LoVo (cell line): ENCODE measurements at regions not wholly inside any gene's neighbourhood (a gene's known extent, or its start where the extent isn't known, plus 50 kb on each side); places are given as distances from the start of the nearest gene placed in this dataset.

Source experiments
- DNase-seq: peaks from one replicate; pipeline ENCODE4 v3.0.0-alpha.2; 2016; ENCODE audit warnings: low spot score

DNA sequence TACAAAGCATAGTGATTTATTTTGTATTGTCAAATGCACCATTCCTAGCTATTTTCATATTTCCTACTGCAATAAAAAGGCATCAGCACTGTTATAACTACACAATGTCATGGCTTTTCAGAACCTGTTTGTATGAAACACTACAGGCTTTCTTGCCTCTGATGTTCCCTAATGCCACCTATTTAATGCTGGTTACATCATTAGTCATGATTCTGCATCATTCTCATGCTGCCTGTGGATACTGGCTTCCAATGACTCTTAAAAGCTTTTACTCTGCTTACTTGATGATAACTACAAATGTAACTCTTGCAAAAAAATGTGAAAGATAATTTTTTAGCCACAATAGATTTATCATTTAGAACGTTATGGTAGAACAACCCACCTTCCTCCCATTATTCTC is 529.4 kb downstream of the HTR7 start:
- no peak for DNase-seq

DNA sequence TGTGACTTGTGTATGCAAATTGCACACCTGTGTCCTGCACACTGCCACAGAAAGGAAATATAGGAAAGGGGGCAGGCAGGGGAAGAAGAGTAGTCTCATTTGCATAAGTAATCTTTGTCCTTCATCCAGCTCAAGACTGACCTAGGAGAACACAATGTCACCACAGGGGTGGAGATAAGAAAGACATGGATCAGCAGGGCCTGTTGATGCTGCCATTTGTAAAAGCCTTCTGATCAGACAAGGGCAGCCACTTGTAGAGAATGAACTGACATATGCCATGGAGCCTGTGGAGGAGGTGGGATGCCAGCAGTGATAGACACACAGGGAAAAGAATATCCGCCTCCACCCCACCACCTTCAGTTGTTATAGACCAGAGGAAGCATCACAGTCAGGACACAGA is 528.9 kb downstream of the HTR7 start:
- DNase-seq = no peak

DNA sequence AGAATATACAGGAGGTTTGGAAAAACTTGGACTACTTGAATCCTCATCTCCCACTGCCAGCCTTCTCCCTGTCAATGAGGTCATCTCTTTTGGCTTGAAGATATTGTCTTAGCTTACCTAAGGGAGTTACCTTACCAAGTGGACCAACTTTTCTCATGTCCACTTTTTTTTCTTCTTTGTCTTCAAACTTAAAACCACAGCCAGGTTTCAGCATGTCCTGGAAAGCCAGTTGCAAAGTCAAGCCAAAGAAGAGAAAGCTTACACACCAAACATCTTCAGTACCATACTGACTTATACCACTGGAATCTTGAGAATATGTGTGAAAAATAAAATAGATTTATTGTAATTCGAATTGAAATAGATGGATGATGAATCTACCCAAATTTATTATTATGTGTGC is 520.5 kb downstream of the HTR7 start:
- no peak for DNase-seq

DNA sequence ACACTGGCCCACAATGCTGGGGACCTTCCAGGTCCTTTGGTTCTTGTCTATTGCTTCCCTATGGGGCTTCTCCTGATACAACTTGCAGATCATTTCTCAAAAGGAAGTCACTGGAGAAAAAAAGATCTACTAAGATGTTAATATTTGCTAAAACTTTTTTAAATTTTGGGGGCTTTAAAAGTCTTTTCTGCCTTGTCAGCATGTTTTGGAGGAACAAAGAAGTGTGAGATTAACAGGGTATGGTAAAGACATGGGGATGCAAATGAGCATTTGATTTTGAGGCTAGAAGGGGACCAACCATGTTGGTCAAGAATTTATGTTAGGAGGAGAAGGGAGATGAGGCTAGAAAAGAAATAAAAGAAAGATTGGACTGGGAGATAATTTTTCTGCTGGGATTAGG is 515.4 kb downstream of the HTR7 start:
- DNase-seq = no peak

DNA sequence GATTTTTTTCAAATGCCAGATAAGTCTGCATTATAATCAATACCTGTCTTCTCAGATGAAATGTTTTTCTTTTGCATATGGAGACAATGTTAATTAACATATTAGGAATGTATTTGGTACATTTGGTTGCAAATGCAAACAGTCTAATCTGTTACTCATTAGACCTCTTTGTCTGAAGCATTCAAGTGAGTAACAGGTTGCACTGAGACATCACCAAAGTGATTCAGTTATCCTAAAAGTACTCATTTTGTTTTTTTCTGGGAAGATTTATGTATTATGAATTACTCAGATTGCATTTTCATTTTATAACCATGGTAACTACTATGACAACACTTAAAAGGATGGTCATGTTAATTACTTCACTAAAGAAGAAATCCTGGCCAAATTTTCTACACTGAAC is 513.6 kb downstream of the HTR7 start:
- no peak for DNase-seq

DNA sequence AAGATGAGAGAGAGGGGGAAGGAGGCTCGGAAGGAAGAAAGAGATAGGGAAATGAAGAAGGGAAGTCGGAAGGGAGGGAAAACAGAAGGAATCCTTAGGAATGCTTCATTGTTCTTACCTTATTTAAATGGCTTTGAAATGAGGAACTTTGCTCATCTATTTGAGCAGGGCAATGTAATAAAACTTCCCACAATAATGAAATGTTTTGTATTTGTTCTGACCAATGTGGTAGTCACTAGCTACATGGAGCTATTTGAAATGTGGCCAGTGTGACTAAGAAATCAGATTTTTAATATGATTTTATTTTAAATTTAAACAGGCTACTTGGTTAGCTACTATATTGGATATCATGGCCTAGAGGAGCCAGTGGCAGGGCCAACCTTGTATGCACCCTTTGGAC is 510.6 kb downstream of the HTR7 start:
- DNase-seq = no peak

DNA sequence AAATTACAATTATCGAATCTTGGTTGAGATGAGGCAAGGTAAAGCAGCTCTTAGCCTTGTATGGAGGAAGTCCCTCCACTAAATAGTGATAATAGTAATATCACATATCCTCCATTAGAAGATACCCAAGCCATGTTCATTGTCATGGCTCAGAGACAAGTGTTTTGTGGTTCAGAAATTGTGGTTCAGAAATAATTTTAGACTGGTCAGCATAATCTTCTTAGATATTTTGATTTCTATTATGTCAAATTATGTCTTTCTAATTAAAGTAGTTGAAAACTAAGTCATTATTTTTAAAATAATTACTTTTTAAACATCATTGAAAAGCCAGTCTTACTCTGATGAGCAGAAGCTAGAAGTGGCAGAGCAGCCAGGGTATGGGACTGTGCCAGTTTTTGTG is 507.7 kb downstream of the HTR7 start:
- no peak for DNase-seq

DNA sequence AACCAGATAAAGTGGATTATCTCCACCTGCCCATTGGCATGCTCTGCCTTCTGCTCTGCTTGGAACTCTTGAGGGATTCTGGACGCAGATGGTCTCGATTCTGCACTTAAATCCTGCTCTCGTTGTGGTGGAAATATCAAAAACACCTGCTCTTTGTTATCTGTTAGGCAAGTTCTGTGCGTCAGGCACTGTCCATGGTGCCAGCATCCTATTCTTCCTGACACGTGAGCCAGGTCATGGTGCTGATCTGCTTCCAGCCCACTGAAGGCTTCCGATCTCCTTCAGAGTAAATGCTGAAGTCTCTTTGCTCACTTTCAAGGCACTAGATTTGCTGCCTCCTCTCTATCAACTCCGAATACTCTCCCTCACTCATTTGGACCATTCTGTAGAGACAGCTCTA is 505.6 kb downstream of the HTR7 start:
- DNase-seq = no peak

DNA sequence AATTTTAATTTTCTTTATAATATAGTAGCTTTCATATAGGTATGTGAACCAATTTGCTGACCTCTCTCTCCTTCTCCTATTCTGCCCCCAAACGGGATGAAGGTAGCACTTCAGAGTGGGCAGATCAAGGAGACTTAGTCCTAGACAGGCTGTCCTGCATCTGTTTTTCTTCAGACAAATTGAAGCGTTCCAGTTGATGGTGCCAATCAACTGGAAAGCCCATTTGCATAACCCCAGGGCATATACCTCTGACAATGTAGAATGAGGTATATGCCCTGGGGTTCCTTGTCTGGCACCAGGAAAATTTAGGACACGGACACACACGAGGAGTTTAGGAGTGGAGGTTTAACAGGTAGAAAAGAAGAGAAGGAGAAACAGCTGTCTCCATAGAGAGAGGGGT is 502.9 kb downstream of the HTR7 start:
- DNase-seq = no peak

DNA sequence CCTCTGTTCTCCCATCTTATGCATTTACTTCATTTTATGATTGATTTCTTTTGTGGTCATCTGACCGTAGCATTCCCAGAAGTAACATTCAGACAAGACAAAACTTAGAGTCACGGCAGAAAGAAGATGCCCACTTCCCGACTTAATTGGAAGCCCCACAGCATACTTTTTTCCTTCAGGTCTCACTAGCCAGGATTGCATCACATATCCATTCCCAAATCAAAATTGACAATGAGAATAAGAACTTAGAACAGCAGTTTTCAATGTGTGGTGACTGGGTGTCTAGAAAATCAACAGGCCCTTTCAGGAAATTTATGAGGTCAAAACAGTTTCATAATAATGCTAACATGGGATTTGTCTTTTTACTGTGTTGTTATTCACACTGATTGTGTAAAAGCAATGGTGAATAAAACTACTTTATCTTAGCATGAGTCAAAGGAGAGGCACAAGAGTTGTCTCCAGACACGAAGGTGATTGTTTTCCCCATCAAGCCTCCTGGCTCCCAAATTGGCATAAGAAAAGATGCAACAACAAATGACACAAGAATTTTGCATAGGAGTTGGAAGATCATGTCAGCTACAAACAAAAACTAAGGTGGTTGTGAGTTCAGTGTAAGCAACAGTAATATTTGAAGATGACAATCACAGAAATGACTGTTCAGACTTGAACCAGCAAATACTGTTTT is 493.9 kb downstream of the HTR7 start:
- DNase-seq = no peak

DNA sequence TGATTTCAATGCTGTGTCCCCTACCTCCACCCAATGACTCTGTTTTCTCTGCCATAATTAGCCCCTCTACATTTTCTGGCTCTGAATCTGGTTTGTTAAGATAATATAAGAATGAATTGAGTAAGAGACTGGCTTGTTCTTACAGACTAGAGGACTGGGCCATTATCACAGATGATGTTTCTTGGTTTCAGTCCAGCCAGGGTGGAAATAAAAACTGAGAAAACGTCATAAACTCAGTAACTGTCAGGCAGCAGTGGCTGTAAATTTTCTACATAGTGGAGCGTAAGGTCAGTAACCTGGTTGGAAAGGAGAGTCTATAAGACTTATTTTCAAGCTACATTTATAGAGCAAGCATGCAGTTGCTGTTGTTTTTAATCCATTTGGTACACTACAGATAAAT is 485.4 kb downstream of the HTR7 start:
- DNase-seq = no peak

DNA sequence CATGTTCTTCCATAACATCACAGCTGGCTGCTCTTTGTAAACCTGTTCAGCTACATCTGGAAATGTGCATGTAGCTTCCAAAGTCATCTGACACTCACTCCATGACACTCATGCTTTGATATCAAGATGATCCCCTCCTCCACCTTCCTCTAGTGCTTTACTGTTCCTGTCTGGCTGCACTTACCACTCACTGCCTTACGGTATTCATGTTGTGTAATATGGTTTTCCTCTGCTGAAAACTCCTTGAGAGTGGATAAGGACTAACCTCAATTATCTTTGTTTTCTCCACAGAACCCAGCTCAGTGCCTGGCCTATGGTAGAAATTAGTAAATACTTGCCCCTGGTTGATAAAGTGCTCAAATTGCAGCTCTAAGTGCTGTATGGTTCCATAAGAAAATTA is 483.9 kb downstream of the HTR7 start:
- no peak for DNase-seq

DNA sequence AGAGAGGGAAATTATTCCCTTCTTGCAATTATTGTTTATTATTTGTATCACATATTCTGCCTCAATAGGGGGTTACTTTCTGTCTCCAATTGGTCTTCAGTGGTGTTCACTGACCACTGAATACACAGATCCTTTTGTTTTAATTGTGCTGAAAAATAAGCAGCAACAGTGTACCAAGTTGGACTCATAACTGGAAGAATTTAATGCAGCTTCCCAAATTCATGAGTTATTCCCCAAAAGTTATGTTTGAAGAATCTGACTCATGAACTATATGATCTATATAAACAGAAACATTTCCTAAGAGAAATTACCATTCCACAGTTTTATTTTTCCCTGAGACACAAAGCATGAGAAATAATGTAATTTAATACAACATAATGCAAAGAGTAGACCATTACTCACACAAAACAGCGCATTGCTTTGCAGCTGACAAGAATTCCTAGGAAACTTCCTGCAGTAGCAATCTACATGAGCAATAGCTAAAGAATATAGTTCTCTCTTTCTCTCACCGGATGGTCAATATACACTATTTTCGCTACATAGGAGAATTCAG is 479.2 kb downstream of the HTR7 start:
- no peak for DNase-seq

DNA sequence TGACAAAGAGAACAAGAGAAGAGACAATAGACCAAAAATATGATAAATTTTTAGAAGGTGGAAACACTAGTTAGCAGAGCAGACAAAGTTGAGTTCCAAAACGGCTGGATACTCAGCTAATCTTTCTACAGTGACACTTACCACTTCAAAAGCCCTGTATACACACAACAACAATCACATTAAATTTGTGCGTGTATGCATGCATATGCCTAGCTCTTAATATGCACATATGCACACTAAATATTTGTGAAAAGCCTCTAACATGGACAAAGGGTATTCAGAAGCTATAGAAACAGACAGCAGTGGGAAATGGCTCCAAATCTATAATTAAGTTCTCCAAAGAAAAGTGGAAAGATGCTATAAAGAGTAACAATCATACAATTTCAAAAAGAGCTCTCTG is 476.4 kb downstream of the HTR7 start:
- no peak for DNase-seq

DNA sequence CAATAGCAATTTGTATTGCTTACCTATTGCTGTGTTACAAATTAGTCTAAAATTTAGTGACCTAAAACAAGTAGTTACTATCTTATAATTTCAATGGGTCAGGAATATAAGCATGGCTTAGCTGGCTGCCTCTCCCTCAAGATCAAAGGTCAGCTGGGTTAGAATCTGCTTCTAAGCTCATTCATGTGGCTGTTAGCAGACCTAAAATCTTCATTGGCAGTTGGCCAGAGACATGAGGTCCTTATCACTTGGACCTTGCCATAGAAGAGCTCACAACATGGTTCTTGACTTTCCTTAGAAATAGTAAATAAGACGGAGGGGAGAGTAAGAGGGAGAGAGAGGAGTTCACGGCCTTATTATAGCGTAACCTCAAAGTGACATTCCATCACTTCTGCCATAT is 468.0 kb downstream of the HTR7 start:
- no peak for DNase-seq

DNA sequence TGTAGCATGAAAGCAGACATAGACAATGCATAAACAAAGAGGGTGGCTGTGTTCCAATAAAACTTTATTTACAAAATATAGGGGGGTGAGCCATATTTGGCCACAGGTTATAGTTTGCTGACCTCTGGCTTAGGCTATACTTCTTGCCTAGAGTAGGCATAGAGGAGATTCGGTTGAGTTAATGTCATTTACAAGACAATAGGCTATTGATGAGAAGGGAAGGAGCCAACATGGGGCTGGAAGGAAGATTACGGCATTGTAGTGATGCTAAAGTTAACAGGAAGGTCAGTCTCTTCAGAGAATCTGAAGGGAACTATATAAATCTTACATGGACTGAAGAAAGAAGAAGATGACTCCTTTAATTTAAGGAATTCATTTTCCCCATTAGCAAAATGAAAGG is 463.5 kb downstream of the HTR7 start:
- DNase-seq = no peak

DNA sequence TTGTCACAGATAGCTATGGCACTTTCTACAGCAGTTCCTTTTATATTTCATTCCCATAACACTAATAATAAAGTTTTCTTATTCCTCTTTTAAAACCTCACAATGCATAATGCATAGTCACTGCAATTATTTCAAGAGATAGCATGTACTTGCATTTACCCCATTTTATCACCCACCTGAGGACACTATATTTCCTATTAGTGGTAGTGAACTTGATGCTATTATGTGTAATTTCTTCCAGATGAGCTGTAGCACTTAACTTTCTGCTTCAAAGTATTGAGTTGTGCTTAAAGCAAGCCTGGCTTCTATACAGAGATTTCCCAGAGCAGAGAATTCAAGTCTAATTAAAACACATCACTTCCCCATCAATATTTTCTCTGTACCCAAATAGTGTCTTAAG is 461.1 kb downstream of the HTR7 start:
- no peak for DNase-seq

DNA sequence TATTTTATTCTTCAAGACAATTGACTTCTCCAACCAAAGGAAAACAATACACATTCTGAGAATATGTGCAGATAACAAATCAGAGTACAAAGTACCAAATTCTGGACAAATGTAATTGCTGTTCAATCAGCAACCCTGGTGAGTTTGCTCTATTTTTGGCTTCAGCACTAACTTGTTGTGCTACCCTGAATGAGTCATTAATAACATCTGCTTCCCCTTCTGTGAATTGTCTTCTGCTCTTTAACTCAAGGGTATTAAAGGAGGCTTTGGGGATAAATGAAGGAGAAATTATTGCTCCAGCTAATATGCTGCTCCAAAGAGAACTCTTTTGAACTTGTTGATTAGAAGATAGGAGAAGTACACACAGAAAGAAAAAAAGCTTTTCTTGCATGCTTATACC is 459.3 kb downstream of the HTR7 start:
- DNase-seq = no peak

DNA sequence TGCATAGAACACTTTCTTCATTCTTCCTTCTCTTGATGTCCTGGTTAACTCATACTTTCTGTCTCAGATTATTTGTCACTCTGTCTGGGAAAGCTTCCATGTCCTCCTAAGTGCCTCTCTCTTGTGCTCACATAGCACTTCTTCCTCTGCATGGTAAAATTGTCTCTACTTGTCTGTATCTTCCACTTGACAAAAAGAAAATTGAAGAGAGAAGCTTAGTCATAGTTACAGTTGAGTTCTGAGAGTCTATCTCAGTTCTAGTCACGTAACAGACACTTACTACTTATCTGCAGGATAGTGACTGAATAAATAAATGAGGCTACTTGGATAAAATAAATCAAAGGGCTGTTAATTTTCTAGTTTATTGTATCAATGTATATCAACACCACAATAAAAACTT is 458.1 kb downstream of the HTR7 start:
- DNase-seq = no peak

DNA sequence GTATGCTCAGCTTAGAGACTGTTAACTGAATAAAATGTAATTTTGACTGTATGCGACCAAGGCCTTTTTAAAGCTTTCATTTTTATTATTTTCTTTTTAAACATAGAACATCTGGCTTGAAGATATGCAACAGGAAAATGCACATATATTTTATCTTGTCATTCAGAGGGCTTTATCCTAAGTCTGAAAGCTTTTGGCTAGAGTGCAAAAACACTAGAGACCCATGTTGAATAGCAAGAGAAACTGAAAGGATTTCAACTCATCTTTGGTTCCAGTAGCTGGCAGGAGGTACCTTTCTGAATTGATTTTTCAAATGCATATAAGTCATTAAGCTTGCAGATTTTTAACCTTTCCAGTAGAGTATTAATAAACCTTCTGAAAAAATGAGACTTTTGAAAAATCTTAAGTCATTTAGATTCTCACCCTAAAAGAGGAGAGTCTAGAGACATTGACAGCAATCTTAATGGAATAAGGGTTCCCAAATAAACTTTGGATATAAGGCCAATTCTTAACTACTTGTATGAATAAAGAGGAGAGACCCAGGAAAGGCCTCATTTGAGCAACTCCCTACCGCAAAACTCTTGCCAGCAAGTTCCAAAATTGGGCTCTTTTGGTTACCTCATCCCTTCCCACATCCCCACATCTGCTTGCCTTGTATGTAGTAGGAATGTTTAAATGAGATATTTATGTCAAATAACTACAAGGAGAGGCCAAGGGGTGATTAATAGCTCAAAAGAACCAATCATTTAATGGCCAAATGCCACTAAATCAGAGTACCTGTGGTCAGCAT is 454.4 kb downstream of the HTR7 start:
- DNase-seq = no peak

DNA sequence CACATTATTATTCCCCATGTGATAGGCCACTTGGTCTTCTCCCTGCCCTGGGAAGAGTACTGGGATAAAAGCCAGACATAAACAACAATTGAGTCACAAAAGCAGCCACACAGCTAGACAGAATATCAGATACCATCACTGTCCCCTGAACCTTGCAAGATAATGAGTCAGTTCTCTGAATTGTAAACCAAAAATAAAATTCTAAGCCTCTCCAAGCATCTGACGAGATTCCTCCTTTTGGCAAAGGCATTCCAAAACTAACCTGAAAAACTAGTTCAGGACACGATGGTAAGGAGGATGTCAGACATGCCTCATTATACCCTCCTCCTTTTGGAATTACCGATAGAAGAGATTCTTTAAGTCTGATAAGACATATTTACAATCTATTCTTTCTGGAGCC is 450.7 kb downstream of the HTR7 start:
- no peak for DNase-seq

DNA sequence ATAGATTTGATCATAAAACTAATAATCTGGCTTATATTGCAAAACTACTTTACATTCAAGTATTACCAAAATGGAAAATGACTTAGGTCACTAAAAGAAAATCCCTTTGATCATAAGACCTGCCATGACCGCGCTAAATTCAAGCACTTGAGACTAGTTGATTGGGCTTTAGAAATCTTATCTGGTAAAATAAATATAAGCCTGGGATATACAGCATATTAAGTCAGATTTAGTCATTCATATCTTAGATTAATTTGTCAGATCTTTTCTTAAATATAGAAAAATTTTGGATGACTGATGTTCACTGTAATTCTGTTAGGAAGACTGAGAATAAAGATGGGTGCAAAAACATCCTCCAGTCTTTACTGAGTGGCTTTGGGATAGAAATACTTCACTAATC is 450.0 kb downstream of the HTR7 start:
- DNase-seq = no peak

DNA sequence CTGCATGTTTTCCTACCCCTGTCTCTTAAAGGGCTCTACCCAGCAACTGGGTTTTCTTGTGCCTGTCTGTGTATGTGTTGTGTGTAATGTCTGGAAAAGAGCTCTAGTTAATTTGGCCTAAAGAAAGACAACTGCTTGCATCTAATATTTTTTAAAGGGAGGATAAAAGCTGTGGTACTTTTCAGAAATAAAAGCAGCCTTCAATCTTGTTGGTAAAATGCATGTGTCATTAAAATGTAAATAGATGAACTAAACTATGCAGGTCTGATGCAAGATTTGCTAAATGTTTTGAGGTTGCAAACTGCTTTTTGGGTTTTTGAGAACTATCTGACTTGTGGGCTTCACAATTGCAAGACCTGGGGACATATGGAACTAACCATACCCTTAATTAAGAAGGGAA is 445.3 kb downstream of the HTR7 start:
- DNase-seq = no peak

DNA sequence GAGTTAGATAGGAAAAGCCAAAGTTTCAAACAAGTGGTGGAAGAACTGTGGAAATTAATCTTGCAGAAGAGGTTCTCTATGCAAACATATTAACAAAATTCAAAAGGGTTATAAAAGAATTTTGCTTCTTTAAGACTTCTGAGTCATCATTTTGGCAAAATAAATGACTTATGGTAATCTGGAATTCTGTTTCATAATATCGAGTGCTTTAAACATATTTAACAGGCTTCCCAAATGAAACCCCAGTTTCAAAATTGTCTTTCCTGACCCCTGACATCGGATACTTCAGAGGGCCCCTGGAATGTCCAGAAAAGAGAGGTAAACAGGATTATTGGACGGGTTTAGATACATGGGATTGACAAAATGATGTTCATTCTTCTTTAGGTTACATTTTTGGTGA is 444.6 kb downstream of the HTR7 start:
- no peak for DNase-seq
